Hepatocyte (in vitro differentiated cells): ENCODE measurements at regions not wholly inside any gene's neighbourhood (a gene's known extent, or its start where the extent isn't known, plus 50 kb on each side); places are given as distances from the start of the nearest gene placed in this dataset.

Source experiments
- DNase-seq: peaks from one replicate; pipeline ENCODE4 v3.0.0-alpha.2; 2016; ENCODE audit warnings: low spot score
- H2AFZ ChIP-seq: fragments of 200-600 bp; sonication (generic); 2 replicates; pipeline ENCODE4 v1.6.0; 2016; ENCODE audit warnings: antibody characterized with exemption, mild to moderate bottlenecking
- H3K27ac ChIP-seq: fragments of 200-600 bp; sonication (generic); 2 replicates; pipeline ENCODE4 v1.5.1; 2016; ENCODE audit warnings: mild to moderate bottlenecking
- H3K27me3 ChIP-seq: fragments of 200-600 bp; sonication (generic); 2 replicates; pipeline ENCODE4 v1.6.1; 2016
- H3K36me3 ChIP-seq: fragments of 200-600 bp; sonication (generic); replicated peaks from 2 replicates; pipeline ENCODE4 v1.5.1; 2016; ENCODE audit warnings: low read depth; ENCODE audit not compliant: insufficient read depth
- H3K4me1 ChIP-seq: fragments of 200-600 bp; sonication (generic); 2 replicates; pipeline ENCODE4 v1.5.1; 2016; ENCODE audit warnings: mild to moderate bottlenecking, moderate library complexity; ENCODE audit not compliant: insufficient read depth
- H3K4me2 ChIP-seq: fragments of 200-600 bp; sonication (generic); 2 replicates; pipeline ENCODE4 v1.6.0; 2016
- H3K4me3 ChIP-seq: fragments of 200-600 bp; sonication (generic); 2 replicates; pipeline ENCODE4 v1.5.1; 2016; ENCODE audit warnings: mild to moderate bottlenecking
- H3K79me2 ChIP-seq: fragments of 200-600 bp; sonication (generic); 2 replicates; pipeline ENCODE4 v1.6.0; 2017; ENCODE audit warnings: mild to moderate bottlenecking
- H3K9me2 ChIP-seq: fragments of 200-600 bp; sonication (generic); replicated peaks from 2 replicates; pipeline ENCODE4 v1.6.0; 2017; ENCODE audit warnings: mild to moderate bottlenecking; ENCODE audit not compliant: insufficient read depth
- H3K9me3 ChIP-seq: fragments of 200-600 bp; sonication (generic); 2 replicates; pipeline ENCODE4 v1.5.1; 2016; ENCODE audit warnings: low read depth, mild to moderate bottlenecking
- H4K20me1 ChIP-seq: fragments of 200-600 bp; sonication (generic); 2 replicates; pipeline ENCODE4 v1.6.0; 2016; ENCODE audit warnings: mild to moderate bottlenecking; ENCODE audit not compliant: insufficient read depth, poor library complexity, severe bottlenecking
- CTCF ChIP-seq: fragments of 200-600 bp; sonication (generic); IDR thresholded peaks from 2 replicates; pipeline ENCODE4 v1.5.1; 2016; ENCODE audit warnings: antibody characterized with exemption, mild to moderate bottlenecking; ENCODE audit not compliant: poor library complexity
- EZH2 ChIP-seq: fragments of 200-600 bp; sonication (generic); IDR thresholded peaks from 2 replicates; pipeline ENCODE4 v1.6.1; 2016; ENCODE audit warnings: antibody characterized with exemption, mild to moderate bottlenecking, borderline replicate concordance
- EZH2phosphoT487 ChIP-seq: fragments of 200-600 bp; sonication (generic); IDR thresholded peaks from one replicate; pipeline ENCODE4 v1.6.1; 2018; ENCODE audit warnings: antibody characterized with exemption, mild to moderate bottlenecking, low read depth, moderate library complexity; ENCODE audit not compliant: unreplicated experiment, severe bottlenecking
- WGBS: methylation state at CpG from one replicate; pipeline ENCODE4 v1.1.6; 2016; ENCODE audit warnings: low lambda C conversion rate; ENCODE audit errors: missing lambda C conversion rate; 5-methylcytosine and 5-hydroxymethylcytosine counted together

- Histone ChIP-seq H3K9me3 (no peaks in the 10 kb centered on the region), H2AFZ (no peak overlapping the region), H3K4me2 (no peak overlapping the region), H3K27me3 (no peaks in the 10 kb centered on the region), H3K4me1 (peaks cover 1% of the 10 kb centered on the region), H3K9me2 (no peaks in the 10 kb centered on the region), H4K20me1 (no peaks in the 10 kb centered on the region), H3K36me3 (no peaks in the 10 kb centered on the region), H3K27ac (no peak overlapping the region), H3K79me2 (no peaks in the 10 kb centered on the region), H3K4me3 (no peak overlapping the region)
- no peak for DNase-seq
- no peak for TF ChIP-seq EZH2
- no peak for TF ChIP-seq CTCF
- TF ChIP-seq EZH2phosphoT487, result no peak
- WGBS, result 67% methylated on average over 11 of the region's 12 CpGs
Measured at GRCh38 chr10:78894089-78894840, 174.5 kb upstream of the ZMIZ1 start.

- Histone ChIP-seq H3K79me2 (no peaks in the 10 kb centered on the region), H3K9me2 (no peaks in the 10 kb centered on the region), H3K4me1 (peaks cover 6% of the 10 kb centered on the region), H2AFZ (no peak overlapping the region), H4K20me1 (no peaks in the 10 kb centered on the region), H3K4me3 (no peak overlapping the region), H3K9me3 (no peaks in the 10 kb centered on the region), H3K27ac (no peak overlapping the region), H3K27me3 (no peaks in the 10 kb centered on the region), H3K36me3 (no peaks in the 10 kb centered on the region), H3K4me2 (no peak overlapping the region)
- WGBS, result 61% methylated on average over 3 of the region's 3 CpGs
- TF ChIP-seq EZH2 (no peak), EZH2phosphoT487 (no peak), CTCF (no peak)
- peak; percentile 37 for DNase-seq
Measured at GRCh38 chr10:78894841-78895195, 173.9 kb upstream of the ZMIZ1 start.

GRCh38 chr10:78895469-78895868 lies 173.3 kb upstream of the ZMIZ1 start:
- Histone ChIP-seq H3K36me3 (no peaks in the 10 kb centered on the region), H2AFZ (no peak overlapping the region), H3K9me3 (no peaks in the 10 kb centered on the region), H3K79me2 (no peaks in the 10 kb centered on the region), H3K4me3 (no peak overlapping the region), H3K4me1 (peaks cover 10% of the 10 kb centered on the region), H3K4me2 (no peak overlapping the region), H3K9me2 (no peaks in the 10 kb centered on the region), H3K27me3 (no peaks in the 10 kb centered on the region), H4K20me1 (no peaks in the 10 kb centered on the region), H3K27ac (no peak overlapping the region)
- DNase-seq, result no peak
- 91% methylated on average over 8 of the region's 8 CpGs for WGBS
- TF ChIP-seq CTCF (no peak), EZH2 (no peak), EZH2phosphoT487 (no peak)
